SU-DHL-6 (cell line): ENCODE measurements at regions not wholly inside any gene's neighbourhood (a gene's known extent, or its start where the extent isn't known, plus 50 kb on each side); places are given as distances from the start of the nearest gene placed in this dataset.

Source experiments
- EZH2phosphoT487 ChIP-seq: fragments of 200-600 bp; sonication (generic), shearing (Covaris generic); conservative IDR thresholded peaks from 2 replicates; pipeline ENCODE4 v1.6.1; 2018; ENCODE audit warnings: mild to moderate bottlenecking, antibody characterized with exemption, low read length, moderate library complexity, mixed read lengths
- TF ChIP-seq, protein P1 (sequence below): fragments of 200-600 bp; sonication (generic); IDR thresholded peaks from one replicate; pipeline ENCODE4 v1.5.1; 2017; ENCODE audit warnings: antibody characterized with exemption, mild to moderate bottlenecking, low read length, moderate library complexity; ENCODE audit not compliant: insufficient read depth, poor library complexity, severe bottlenecking

DNA sequence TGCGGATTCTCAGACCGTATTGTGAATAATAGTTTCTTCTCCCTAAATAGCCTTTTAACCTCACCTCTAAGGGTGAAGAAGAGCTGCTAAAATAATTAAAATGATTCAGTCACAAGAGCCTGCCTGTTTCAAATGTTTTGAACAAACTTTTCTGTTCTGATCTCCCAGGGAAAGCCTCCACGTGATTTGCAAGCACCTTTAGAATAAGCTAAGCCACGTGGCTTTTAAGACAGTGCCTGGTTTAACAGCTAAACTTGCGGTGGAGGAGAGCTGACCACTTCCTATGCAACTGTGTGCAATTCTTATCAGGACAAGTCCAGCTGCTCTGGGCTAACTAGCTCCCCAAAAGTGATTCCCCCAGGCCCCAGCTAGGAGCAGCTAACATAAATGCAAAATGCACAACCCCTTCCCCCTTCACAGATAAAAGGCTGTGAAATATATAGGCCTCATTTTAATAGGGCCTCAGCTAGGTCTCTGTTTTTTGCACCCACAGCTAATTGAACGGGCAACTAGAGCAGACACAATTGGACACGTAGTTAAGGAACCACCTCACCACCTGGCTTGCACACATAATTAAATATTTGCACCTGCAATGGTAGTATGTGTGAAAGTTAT is 401.2 kb upstream of the NR2F2 start:
- TF ChIP-seq, protein P1, sequence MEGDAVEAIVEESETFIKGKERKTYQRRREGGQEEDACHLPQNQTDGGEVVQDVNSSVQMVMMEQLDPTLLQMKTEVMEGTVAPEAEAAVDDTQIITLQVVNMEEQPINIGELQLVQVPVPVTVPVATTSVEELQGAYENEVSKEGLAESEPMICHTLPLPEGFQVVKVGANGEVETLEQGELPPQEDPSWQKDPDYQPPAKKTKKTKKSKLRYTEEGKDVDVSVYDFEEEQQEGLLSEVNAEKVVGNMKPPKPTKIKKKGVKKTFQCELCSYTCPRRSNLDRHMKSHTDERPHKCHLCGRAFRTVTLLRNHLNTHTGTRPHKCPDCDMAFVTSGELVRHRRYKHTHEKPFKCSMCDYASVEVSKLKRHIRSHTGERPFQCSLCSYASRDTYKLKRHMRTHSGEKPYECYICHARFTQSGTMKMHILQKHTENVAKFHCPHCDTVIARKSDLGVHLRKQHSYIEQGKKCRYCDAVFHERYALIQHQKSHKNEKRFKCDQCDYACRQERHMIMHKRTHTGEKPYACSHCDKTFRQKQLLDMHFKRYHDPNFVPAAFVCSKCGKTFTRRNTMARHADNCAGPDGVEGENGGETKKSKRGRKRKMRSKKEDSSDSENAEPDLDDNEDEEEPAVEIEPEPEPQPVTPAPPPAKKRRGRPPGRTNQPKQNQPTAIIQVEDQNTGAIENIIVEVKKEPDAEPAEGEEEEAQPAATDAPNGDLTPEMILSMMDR = no peak
- no peak for TF ChIP-seq EZH2phosphoT487
